HepG2 (cell line): ENCODE measurements at regions not wholly inside any gene's neighbourhood (a gene's known extent, or its start where the extent isn't known, plus 50 kb on each side); places are given as distances from the start of the nearest gene placed in this dataset.
"Not testable (repeated sequence)": the region's sequence is repeated elsewhere in the genome, so short reads cannot be mapped to it uniquely, and the experiment has no call there.

ENCODE experiments used
- CCDC6 ChIP-seq: sonication (generic); formaldehyde crosslinking; IDR thresholded peaks from 2 replicates; pipeline ENCODE4 v1.8.1; 2022; ENCODE audit warnings: mild to moderate bottlenecking, missing genetic modification reagents, moderate library complexity
- ELF3 ChIP-seq: IDR thresholded peaks from 2 replicates; pipeline ENCODE4 v1.6.1; 2016; ENCODE audit warnings: missing genetic modification reagents, missing compliant biosample characterization
- KLF6 ChIP-seq: IDR thresholded peaks from 2 replicates; pipeline ENCODE4 v1.8.0; 2016; ENCODE audit warnings: missing biosample characterization, missing genetic modification reagents
- NFE2L1 ChIP-seq: sonication (generic); formaldehyde crosslinking; IDR thresholded peaks from 2 replicates; pipeline ENCODE4 v1.4.0; 2020; ENCODE audit warnings: missing genetic modification reagents, mild to moderate bottlenecking, borderline replicate concordance
- POLR2AphosphoS5 ChIP-seq: IDR thresholded peaks from 2 replicates; pipeline ENCODE4 v1.6.1; 2012; ENCODE audit warnings: low read depth, low read length
- RAD21 ChIP-seq: fragments of 450-650 bp; formaldehyde crosslinking; IDR thresholded peaks from 2 replicates; pipeline ENCODE4 v1.5.0; 2020; ENCODE audit warnings: mild to moderate bottlenecking
- SIX4 ChIP-seq: sonication (generic); formaldehyde crosslinking; IDR thresholded peaks from 2 replicates; pipeline ENCODE4 v1.4.0; 2020; ENCODE audit warnings: missing genetic modification reagents
- SMARCE1 ChIP-seq: fragments of 450-650 bp; IDR thresholded peaks from 2 replicates; pipeline ENCODE4 v1.6.1; 2017; ENCODE audit warnings: borderline replicate concordance
- SMC3 ChIP-seq: IDR thresholded peaks from 2 replicates; pipeline ENCODE4 v1.6.1; 2011; ENCODE audit warnings: low read length, improper control_type of control experiment
- TF ChIP-seq, protein P1 (sequence below): sonication (generic); formaldehyde crosslinking; IDR thresholded peaks from 2 replicates; pipeline ENCODE4 v1.5.0; 2020; ENCODE audit warnings: mild to moderate bottlenecking, missing genetic modification reagents, moderate library complexity
- TF ChIP-seq, protein P2 (sequence below): IDR thresholded peaks from 2 replicates; pipeline ENCODE4 v1.6.1; 2016; ENCODE audit warnings: missing compliant biosample characterization, missing genetic modification reagents, borderline replicate concordance

GRCh38 chr15:84531709-84532367 is 69.0 kb upstream of the ZSCAN2 start:
- not testable (repeated sequence) for TF ChIP-seq SMARCE1; SMC3; SIX4 (CRISPR knock-in tag); ELF3 (CRISPR knock-in tag); KLF6; RAD21 (CRISPR knock-in tag); NFE2L1 (CRISPR knock-in tag); CCDC6 (CRISPR knock-in tag); POLR2AphosphoS5
- TF ChIP-seq, protein P1, sequence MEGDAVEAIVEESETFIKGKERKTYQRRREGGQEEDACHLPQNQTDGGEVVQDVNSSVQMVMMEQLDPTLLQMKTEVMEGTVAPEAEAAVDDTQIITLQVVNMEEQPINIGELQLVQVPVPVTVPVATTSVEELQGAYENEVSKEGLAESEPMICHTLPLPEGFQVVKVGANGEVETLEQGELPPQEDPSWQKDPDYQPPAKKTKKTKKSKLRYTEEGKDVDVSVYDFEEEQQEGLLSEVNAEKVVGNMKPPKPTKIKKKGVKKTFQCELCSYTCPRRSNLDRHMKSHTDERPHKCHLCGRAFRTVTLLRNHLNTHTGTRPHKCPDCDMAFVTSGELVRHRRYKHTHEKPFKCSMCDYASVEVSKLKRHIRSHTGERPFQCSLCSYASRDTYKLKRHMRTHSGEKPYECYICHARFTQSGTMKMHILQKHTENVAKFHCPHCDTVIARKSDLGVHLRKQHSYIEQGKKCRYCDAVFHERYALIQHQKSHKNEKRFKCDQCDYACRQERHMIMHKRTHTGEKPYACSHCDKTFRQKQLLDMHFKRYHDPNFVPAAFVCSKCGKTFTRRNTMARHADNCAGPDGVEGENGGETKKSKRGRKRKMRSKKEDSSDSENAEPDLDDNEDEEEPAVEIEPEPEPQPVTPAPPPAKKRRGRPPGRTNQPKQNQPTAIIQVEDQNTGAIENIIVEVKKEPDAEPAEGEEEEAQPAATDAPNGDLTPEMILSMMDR, result not testable (repeated sequence)
- TF ChIP-seq, protein P2, sequence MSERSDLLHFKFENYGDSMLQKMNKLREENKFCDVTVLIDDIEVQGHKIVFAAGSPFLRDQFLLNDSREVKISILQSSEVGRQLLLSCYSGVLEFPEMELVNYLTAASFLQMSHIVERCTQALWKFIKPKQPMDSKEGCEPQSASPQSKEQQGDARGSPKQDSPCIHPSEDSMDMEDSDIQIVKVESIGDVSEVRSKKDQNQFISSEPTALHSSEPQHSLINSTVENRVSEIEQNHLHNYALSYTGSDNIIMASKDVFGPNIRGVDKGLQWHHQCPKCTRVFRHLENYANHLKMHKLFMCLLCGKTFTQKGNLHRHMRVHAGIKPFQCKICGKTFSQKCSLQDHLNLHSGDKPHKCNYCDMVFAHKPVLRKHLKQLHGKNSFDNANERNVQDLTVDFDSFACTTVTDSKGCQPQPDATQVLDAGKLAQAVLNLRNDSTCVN, result not testable (repeated sequence)
